ENCODE measurements at regions not wholly inside any gene's neighbourhood (a gene's known extent, or its start where the extent isn't known, plus 50 kb on each side); places are given as distances from the start of the nearest gene placed in this dataset.
"Not testable (repeated sequence)": the region's sequence is repeated elsewhere in the genome, so short reads cannot be mapped to it uniquely, and the experiment has no call there.

DNA sequence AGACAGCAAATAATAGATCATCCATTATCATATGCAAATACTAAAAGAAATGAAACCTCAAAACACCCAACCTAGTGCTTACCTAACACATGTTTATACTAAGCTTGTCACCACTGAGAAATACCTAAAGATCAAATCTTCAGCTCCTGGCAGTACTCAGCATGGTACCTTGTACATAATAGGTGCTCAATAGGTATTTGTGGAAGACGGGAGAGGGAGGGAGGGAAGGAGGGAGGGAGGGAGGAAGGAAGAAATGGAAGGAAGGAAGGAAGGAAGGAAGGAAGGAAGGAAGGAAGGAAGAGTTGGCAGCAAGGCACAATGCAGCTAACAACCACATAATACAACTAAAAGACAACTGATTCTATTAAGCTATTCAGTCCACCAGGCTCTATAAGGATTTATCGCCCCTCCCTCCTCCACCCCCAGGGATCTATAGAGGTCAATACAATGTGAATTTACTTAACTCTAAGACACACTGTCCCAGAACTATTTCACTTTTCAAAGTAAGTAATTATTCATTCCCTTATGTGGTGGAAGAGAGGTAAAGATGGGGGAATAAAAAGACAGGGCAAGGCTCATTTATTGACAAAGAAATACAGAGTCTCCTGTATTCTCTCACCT is 328.9 kb downstream of the PAPSS1 start:
- DNase-seq (ENCODE audit: low read depth) = no peak

DNA sequence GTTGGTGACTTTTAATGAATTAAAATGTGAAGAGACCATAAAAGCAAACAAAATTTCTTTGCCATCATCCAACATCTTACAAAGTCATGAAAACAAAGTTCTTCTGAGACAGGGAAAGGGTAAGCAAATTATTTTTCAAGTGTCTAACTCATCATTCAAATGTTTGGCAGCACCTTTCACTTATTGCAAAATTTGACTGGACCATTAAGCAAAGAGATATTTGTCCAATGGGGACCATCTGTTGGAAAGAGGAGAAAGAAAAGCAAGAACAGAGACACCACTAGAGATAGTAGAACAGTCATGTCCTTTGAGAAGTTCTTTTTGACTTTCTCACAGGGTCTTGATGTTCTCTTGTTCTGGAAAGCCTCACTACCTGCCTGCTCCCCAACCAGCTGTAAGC is 330.1 kb downstream of the PAPSS1 start:
- no peak for DNase-seq (ENCODE audit: low read depth)

DNA sequence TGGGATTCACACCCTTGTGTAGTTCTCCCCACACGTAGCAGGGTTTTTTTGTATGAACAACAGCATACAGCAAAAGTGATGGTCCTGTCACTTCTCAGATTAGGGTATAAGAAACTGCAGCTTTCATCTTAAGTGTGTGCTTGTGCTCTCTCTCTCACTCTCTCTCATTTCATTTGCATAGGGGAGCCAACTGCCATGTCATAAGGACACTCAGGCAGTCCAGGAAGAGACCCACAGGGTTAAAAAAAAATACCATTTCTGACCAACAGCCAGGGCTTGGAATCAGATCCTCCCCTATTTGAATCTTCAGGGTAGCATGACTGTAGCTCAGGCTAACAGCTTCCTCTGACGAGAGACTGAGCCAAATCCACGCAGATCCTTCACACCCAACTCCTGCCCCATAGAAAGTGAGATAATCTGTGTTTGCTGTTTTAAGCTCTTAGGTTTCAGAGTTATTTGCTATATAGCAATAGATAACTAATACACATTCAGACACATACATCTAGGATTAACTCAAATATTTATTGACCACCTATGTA is 331.2 kb downstream of the PAPSS1 start:
- DNase-seq (ENCODE audit: low read depth) = no peak

DNA sequence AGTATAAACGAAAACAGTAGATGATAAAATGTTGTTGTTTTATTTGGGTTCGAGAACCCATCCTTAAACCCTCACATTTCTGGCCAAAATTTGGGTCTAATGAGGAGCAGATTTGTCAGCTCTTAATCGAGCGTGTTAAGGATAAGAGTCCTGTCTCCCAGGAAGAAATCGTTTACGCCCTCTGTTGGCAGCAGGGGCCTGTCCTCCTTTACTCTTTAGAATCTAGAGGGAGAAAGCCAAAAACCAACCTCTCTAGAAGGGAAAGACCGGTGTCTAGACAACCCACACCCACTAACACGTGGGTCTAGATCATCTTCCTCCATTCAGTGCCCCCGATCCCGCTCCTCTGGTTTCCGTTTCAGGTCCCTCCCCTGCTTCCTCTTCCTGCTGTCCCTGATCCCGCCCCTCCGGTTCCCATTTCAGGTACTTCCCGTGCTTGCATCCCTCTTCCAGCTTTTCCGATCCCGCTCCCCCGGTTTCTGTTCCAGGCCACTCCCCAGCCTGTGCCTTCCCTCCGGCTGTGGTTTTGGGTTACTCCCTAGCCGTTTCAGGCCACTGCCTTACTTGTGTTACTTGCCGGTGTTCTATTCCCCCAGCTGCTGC is 339.1 kb downstream of the PAPSS1 start:
- no peak for DNase-seq (ENCODE audit: low read depth)

DNA sequence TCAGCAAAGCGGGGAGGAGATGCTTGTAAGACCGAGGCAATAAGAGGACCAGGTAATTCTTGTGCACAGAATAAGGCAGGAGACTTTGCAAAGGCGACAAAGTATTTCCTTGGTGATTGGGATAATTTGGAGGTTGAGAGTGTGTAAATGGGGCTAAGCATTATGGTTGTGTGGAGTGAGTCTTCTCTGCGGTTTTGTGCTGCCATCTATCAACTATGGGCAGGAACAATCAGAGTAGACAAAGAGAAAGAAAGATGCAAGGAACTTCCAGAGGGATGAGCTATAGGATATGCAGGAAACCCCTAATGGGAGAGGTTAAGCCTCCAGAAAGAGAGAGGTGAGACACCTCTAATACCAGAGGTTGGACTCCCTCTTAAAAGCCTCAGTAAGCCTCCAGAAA is 339.8 kb downstream of the PAPSS1 start:
- no peak for DNase-seq (ENCODE audit: low read depth)

DNA sequence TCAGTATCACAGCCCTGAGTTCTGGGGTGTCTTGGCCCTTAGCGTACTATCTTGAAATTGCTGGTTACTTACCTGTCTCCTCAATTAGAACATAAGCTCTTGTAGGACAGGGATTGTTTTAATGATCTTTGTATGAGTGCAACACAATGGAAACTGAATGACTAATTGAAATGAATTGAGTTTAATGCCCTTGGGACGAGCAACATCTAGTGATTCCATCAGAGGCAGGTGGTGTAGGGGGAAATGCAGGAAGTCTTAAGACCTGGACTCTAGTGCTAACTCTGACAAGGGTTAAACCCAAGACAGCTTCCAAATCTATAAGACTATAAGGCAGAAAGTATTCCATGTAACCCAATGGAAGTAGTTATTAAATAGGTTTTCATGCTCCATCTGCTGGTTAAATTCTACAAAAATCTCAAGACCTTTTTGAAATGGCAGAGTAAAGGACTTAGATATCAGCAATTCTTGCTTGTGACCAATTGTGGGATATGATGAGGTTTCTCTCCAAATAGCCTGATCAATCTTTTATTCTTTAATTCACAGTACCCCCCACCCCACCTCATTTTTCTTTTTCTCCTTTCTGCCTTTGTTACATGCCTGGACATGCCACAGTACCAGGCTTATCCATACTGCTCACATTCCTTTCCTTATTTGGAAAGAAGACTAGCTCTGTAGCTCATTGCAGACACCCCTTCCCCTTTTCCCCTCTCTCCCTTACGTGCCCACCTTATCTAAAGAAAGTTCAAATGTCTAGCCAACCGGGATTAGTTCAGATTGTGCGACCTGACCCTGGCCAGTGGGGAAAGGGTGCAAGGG is 340.8 kb downstream of the PAPSS1 start:
- no peak for DNase-seq (ENCODE audit: low read depth)

DNA sequence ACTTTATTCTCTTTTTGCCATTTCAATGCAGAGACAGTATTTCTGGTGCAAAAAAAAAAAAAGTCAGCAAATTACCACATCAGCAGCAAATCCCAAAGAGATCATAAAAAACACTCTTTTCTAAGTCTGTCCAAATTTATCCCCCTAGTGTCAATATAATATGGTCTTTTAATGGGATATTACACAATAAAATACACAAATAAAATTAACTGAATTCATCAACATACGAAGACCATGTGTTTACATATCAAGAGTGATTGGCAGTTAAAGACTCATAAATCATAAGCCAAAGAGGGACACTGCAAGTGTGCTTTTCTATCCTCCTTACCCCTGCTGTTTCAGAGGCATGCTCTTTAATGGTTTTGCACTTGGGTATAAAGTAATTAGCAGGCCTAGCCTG is 340.2 kb upstream of the DKK2 start:
- DNase-seq (ENCODE audit: low read depth) = no peak

DNA sequence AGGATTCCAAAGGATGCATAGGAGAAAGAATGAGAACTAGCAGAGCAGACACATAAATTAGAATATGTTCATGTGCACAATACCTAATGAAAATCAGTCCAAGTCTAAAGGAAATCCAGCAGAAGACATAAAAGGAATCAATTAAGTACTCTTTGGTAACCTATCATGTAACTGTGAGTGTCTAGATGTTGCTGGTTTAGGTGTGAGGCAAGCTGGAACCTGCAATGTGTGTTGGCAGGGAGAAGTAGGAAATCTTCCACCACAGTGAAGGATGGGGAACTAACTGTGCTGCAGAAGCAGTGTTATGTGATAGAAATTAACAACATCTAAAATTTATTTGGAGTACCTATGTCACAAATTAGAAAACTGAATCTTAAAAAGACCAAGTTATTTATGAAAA is 330.8 kb upstream of the DKK2 start:
- DNase-seq (ENCODE audit: low read depth) = no peak

DNA sequence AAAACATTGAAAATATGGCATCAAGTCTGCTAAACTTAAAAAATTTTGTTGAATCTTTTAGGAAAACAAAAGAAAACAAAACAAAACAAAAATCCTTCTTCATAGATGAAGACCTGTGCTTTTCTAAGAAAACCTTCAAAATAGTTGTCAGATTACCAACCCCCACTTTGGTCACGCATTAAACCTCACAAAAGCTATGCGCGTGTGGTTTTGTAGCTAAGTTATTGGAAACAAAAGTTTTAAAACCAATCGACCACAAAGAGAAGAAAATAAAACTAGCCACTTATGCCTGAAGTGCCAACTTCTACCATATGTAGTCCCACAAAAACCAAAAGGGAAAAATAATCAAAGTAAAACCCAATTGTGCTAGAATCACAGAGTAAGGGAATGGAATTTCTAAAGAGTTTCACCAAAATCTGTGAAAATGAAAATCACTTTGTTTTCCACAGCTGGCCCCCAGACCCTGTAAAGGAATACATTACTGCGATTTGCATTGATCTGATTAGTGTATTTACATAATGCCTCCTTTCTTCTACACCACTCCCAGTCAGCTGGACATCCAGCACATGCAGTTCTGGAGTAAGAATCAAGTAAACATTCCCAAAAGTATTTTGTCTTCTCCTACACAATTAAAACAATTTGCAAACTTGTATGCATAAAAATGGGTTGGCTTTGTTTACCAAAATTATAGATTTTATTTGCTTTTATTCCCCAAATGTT is 330.1 kb upstream of the DKK2 start:
- no peak for DNase-seq (ENCODE audit: low read depth)

DNA sequence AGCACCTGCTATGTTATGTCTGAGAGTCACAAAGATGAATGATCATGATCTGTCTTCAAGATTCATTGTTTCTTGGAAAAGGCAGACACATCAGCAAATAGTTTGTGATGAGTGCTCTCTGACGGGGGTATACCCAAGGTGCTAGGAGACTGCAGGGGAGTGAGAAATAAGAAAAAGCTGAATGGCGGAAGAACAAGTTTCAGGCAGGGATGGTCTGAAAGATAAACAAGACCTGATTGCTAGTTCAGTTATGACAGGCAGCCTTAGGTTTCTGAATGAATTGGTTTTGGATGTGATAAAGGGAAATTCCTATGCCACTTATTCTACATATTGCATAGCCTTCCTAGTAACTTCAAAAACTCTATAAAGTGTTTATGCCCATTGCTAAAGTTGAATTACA is 327.0 kb upstream of the DKK2 start:
- DNase-seq (ENCODE audit: low read depth) = no peak

DNA sequence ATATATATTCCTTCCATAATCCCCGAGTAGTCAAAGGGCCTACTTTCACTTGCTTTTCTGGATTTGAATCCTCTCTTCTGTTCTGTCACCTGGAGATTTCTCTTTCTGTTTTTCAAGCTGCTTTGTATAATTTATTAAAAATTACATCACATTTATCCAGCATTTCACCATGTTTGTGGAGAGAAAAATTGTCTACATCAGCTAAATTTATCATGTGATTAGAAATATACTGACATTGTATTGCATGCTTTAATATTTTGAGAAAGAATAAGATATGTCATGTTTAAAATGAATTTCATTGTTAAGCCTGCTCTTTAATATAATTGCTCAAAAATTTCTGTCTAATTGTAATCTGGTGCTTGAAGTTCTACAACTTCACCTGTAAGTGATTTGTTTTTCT is 323.1 kb upstream of the DKK2 start:
- no peak for DNase-seq (ENCODE audit: low read depth)

DNA sequence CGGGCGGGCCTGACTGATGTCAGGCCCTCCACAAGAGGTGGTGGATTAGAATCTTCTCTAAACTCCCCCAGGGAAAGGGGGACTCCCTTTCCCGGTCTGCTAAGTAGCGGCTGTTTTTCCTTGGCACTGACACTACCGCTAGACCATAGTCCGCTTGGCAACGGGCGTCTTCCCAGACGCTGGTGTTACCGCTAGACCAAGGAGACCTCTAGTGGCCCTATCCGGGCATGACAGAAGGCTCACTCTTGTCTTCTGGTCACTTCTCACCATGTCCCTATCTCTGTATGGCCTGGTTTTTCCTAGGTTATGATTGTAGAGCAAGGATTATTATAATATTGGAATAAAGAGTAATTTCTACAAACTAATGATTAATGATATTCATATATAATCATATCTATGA is 318.2 kb upstream of the DKK2 start:
- DNase-seq (ENCODE audit: low read depth) = not testable (repeated sequence)

DNA sequence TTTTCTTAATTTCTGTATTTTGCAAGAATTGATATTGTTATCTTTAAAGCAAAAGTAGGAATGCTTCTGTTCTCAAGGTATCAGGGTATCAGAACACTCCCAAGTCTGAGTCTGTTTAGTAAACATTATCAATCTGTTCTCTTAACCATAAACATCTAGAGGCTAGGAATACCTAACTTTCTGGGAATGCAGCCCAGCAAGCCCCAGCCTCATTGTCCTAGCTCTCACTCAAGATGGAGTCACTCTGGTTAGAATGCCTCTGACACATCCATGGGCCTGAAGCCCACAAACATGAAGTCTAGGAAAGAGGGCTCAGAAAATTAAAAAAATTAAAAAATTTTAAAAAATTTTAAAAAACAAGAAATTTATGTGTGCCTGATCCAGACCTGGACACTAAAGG is 315.1 kb upstream of the DKK2 start:
- DNase-seq (ENCODE audit: low read depth) = no peak

DNA sequence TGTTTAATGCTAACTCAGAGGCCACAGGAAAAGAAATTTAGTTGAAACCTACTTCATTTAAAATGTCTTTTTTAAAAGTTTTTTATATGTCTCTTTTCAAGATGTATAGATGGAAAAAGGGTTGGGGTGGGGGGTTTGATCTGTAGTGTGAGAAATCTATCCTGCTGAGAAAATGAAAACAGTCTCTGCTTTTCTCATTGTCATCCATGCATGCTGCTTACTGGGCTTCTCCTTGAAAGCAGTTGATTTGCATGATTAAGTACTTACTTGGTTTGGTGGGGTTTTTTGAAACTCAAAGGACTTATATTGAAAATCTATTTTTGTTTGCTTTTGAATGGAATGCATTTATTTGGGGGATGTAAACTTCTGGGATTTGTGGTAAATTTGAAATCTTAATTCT is 313.6 kb upstream of the DKK2 start:
- no peak for DNase-seq (ENCODE audit: low read depth)

DNA sequence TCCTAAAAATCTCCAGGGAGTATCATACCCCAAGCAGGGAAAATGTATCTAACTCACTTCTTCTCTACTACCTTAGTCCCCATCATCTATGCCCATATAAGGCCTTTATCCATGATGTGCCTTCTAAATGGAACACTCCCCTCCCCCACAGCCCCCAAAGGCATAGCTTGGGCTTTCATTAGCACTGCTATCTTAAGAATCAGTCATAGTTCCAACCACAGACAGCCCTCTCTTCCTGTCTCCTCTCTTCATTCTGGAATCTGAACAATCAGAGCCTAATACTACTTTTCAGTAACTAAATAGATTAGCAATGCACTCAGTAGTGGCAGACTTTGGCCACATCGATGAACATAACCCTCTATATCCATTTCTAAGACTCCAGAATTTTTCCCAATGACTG is 313.2 kb upstream of the DKK2 start:
- no peak for DNase-seq (ENCODE audit: low read depth)

DNA sequence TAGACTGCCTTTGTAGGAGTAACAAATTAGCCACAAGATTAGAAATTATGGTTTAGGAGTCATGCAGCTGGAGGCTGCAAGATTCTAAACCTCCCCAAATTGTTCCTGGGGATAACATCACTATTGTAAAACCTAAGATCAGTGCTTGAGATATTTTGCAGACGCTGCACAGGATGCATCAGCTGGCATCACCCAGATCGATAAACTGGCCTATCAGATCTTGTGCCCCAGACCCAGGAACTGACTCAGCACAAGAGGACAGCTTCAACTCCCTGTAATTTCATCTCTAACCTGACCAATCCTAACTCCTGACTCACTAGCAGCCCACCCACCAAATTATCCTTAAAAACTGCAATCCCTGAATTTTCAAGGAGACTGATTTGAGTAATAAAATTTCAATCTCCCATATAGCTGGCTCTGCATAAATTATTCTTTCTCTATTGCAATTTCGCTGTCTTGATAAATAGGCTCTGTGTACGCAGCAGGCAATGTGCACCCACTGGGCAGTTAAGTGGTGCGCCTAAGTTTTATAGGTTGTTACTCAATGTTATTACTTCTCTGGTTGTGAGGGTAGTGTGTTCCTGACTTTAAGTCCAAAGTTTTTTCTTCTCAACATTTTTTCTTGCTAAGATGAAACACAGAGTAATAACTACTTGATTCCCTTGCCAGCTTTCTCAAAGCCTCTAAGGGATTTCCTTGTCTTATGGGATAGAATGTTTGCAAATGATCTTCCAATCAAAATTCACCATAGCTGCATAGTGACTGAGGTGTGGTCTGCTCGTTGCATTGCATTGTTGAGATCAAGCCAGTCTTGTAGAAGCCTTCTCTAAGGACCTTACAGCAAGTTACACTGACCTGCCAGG is 312.3 kb upstream of the DKK2 start:
- DNase-seq (ENCODE audit: low read depth) = no peak

DNA sequence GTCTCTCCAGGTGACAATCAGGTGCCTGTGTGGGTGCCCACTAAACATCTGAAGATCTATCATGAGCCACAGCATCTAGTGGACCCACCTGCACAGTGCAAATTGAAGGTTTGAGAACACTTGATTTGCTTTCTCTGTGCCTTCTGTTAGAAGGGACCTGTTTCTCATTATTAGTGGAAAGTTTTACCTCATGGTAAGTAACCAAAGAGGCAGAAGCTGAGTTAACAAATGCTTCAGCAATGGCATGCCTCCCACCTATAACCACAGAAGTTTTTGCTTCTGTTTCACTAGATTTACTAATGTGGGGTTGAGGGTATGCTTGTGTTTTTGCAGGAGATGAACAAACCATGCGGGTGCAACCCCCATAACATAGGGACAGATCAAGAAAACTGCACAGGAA is 297.4 kb upstream of the DKK2 start:
- DNase-seq (ENCODE audit: low read depth) = no peak

DNA sequence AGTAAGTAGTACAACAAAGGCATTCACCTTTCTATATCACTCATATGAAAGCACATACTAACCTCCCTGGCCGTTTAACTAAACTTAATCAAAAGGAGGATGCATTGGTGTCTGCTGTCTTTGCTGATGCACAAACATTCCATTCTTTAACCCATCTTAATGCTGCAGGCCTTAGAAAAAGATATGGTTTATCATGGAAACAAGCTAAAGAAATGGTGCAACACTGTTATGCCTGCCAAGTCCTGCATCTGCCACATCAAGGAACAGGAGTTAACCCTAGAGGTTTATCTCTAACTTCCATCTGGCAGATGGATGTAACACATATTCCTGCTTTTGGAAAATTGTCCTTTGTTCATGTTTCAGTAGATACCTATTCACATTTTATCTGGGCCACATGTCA is 296.5 kb upstream of the DKK2 start:
- DNase-seq (ENCODE audit: low read depth) = not testable (repeated sequence)

DNA sequence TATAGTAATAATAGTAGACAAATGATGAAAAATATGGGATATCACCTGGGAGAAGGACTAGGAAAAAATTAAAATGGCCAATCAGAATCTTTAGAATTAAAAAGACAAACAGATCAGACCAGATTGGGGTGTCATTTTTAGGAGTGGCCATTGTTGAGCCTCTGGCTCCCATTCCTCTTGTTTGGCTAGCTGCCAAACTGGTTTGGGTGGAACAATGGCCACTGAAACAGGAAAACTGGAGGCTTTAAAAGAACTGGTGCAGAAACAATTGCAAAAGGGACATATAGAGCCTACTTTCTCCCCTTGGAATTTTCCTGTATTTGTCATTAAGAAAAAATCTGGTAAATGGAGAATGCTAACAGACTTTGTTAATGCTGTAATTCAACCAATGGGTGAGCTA is 294.8 kb upstream of the DKK2 start:
- no peak for DNase-seq (ENCODE audit: low read depth)

DNA sequence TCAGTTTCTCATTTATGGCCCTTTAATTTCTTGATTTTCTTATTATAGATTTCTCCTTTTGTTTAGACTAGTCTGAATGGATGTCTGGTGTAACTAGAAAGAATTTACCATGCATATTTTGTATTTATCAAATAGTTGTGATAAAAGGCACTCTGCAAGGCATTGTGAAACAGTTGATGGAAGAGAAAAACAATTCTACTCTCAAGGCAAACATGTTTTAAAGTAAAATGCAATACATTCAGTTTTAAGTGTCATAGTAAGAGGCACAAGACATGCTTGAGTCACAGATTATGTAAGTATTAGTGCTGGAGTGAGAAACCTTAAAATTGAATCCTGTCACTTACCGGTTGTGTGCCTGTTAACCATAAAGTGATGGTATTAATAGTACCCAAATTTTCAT is 283.3 kb upstream of the DKK2 start:
- no peak for DNase-seq (ENCODE audit: low read depth)

DNA sequence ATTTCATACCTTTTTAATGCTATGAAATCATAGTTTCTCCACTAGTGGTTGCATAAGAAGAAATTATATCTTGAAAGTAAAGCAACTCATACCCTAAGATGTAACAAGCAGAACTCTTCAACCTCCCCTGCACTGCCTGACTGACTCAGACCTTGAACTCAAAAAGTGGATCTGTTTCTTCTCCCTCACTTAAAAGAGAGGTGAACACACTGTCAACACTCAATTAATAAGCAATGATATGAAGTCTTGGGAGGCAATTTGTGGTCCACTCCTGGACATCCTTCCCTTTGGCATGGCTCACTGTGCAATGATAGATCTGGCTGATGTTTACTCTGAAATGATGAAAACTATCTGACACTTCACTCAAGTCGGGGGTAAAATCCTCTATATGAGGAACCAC is 282.0 kb upstream of the DKK2 start:
- DNase-seq (ENCODE audit: low read depth) = no peak

DNA sequence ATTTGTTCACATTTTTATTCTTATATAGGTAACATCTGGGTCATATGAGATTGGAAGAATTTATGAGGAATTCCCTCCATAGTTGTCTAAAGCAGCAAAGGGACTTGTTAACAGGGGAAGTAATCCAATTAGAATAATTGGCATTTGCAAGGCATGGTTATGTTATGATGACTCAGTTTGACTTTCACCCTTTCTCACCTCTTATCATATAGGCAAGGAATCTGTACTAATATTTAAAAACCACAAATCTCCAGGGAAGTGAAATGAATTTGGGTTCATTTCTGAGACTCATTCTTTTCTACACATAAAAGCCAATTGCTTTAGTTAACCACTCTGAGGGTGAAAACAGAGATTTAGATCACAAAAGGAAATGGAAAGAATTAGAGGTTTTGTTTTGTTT is 281.5 kb upstream of the DKK2 start:
- no peak for DNase-seq (ENCODE audit: low read depth)
